DND-41 (cell line): ENCODE measurements at regions not wholly inside any gene's neighbourhood (a gene's known extent, or its start where the extent isn't known, plus 50 kb on each side); places are given as distances from the start of the nearest gene placed in this dataset.

ENCODE experiments used
- CTCF ChIP-seq: IDR thresholded peaks from 2 replicates; pipeline ENCODE4 v1.5.1; 2012; ENCODE audit warnings: borderline replicate concordance, low read length, moderate library complexity, mild to moderate bottlenecking; ENCODE audit not compliant: poor library complexity, severe bottlenecking; ENCODE audit errors: extremely low read depth
- EZH2 ChIP-seq: IDR thresholded peaks from 3 replicates; pipeline ENCODE4 v1.6.1; 2012; ENCODE audit warnings: borderline replicate concordance, low read depth, mild to moderate bottlenecking, moderate library complexity, low read length, inconsistent platforms; ENCODE audit not compliant: severe bottlenecking

- TF ChIP-seq CTCF (no peak), EZH2 (no peak)
Observed at GRCh38 chr1:88204612-88205167, 479.4 kb upstream of the PKN2 start.
